HCT116 (cell line): ENCODE measurements at regions not wholly inside any gene's neighbourhood (a gene's known extent, or its start where the extent isn't known, plus 50 kb on each side); places are given as distances from the start of the nearest gene placed in this dataset.

ENCODE experiments used
- ATAC-seq: fragments of 200-7000 bp; cut with Tn5 transposase; 2 replicates; pipeline ENCODE4 v1.9.1; 2020; ENCODE audit warnings: mild to moderate bottlenecking, moderate library complexity
- BruUV-seq: library from RNA; stranded (reverse); fragments of 400-500 nt; replicated peaks from 2 replicates; lab custom pipeline; 2021; lab: Mats Ljungman, UMichigan
- CTCF ChIA-PET: fragments of 300-600 bp; sonication (Branson Sonifier 250); formaldehyde crosslinking; loops from one replicate; lab custom pipeline; 2021; ENCODE audit warnings: antibody characterized with exemption; lab: Charles Lee
- POLR2A ChIA-PET: fragments of 300-600, 350-600 bp; sonication (Branson Sonifier 250); formaldehyde crosslinking; loops from one replicate; lab custom pipeline; 2021; ENCODE audit warnings: antibody characterized with exemption; lab: Charles Lee
- RAD21 ChIA-PET, 2 experiments: fragments of 300-600 bp; sonication (Branson Sonifier 250); formaldehyde crosslinking; loops; one replicate each; lab custom pipeline; 2023; ENCODE audit warnings: low total read pairs in 2 of 2; ENCODE audit not compliant: uncharacterized antibody in 2 of 2, unreplicated experiment in 2 of 2, low non-redundant PET in 1 of 2; lab: Charles Lee
- DNase-seq: peaks from one replicate; pipeline ENCODE4 v3.0.0-alpha.2; 2010; ENCODE audit warnings: low read depth, low spot score
- H2AFZ ChIP-seq: fragments of 200-600 bp; shearing (Covaris generic), sonication (generic); 2 replicates; pipeline ENCODE4 v1.6.1; 2017; ENCODE audit warnings: low read depth, mixed run types, mixed read lengths, antibody characterized with exemption, low read length; ENCODE audit not compliant: poor library complexity, severe bottlenecking
- H3K27ac ChIP-seq: 2 replicates; pipeline ENCODE4 v1.5.1; 2012; ENCODE audit warnings: low read depth, low read length
- H3K27me3 ChIP-seq: fragments of 200-600 bp; sonication (generic); 2 replicates; pipeline ENCODE4 v1.6.1; 2016; ENCODE audit warnings: mixed run types, low read length, mixed read lengths; ENCODE audit not compliant: insufficient read depth
- H3K36me3 ChIP-seq, 2 experiments: fragments of 200-500 bp in 1 of 2; fragments of 200-600 bp in 1 of 2; sonication (Bioruptor generic) in 1 of 2; sonication (generic) in 1 of 2; 2 replicates each; pipeline versions ENCODE4 v1.5.1 to v1.6.1; 2014 to 2016; ENCODE audit warnings: low read length in 2 of 2, inconsistent platforms in 1 of 2, mixed read lengths in 1 of 2, mixed run types in 1 of 2; ENCODE audit not compliant: insufficient read depth in 2 of 2, control insufficient read depth in 1 of 2
- H3K4me1 ChIP-seq, 2 experiments: fragments of 200-600 bp in 1 of 2; sonication (generic) in 1 of 2; 2 replicates each; pipeline versions ENCODE4 v1.5.1 to v1.6.1; 2012 to 2017; ENCODE audit warnings: low read length in 2 of 2, inconsistent platforms in 1 of 2, mild to moderate bottlenecking in 1 of 2, mixed read lengths in 1 of 2, mixed run types in 1 of 2, moderate library complexity in 1 of 2; ENCODE audit not compliant: insufficient read depth in 2 of 2, control insufficient read depth in 1 of 2
- H3K4me2 ChIP-seq: fragments of 200-600 bp; sonication (generic); 2 replicates; pipeline ENCODE4 v1.6.1; 2017; ENCODE audit warnings: mixed run types, low read length, mixed read lengths
- H3K4me3 ChIP-seq, 2 experiments: fragments of 200-600 bp in 1 of 2; sonication (generic) in 1 of 2; replicated peaks in 1 of 2; 2 replicates each; pipeline ENCODE4 v1.5.1; 2011 to 2016; ENCODE audit warnings: low read length in 2 of 2, control low read depth in 1 of 2, low read depth in 1 of 2, mild to moderate bottlenecking in 1 of 2, mixed read lengths in 1 of 2, mixed run types in 1 of 2
- H3K79me2 ChIP-seq: fragments of 200-600 bp; sonication (generic); 2 replicates; pipeline ENCODE4 v1.6.1; 2017; ENCODE audit warnings: mild to moderate bottlenecking, mixed run types, low read length, moderate library complexity, mixed read lengths; ENCODE audit not compliant: insufficient read depth
- H3K9ac ChIP-seq: fragments of 200-600 bp; sonication (generic); 2 replicates; pipeline ENCODE4 v1.6.1; 2016; ENCODE audit warnings: low read length, mixed read lengths
- H3K9me2 ChIP-seq: fragments of 200-600 bp; sonication (generic), shearing (Covaris generic); 2 replicates; pipeline ENCODE4 v1.6.1; 2017; ENCODE audit warnings: mixed run types, mild to moderate bottlenecking, moderate library complexity; ENCODE audit not compliant: insufficient read depth
- H3K9me3 ChIP-seq, 2 experiments: fragments of 200-500 bp in 1 of 2; fragments of 200-600 bp in 1 of 2; sonication (Bioruptor generic) in 1 of 2; sonication (generic) in 1 of 2; 2 replicates each; pipeline ENCODE4 v1.6.1; 2014 to 2017; ENCODE audit warnings: low read length in 2 of 2, mixed read lengths in 2 of 2, inconsistent platforms in 1 of 2, low read depth in 1 of 2, mild to moderate bottlenecking in 1 of 2, mixed run types in 1 of 2, moderate library complexity in 1 of 2; ENCODE audit not compliant: control insufficient read depth in 1 of 2, insufficient read depth in 1 of 2
- H4K20me1 ChIP-seq: fragments of 200-600 bp; sonication (generic), shearing (Covaris generic); 2 replicates; pipeline ENCODE4 v1.6.1; 2017; ENCODE audit warnings: mixed run types, mild to moderate bottlenecking, moderate library complexity; ENCODE audit not compliant: insufficient read depth
- CBX3 ChIP-seq: IDR thresholded peaks from 2 replicates; pipeline ENCODE4 v1.6.1; 2012; ENCODE audit warnings: low read depth
- CEBPB ChIP-seq: IDR thresholded peaks from 2 replicates; pipeline ENCODE4 v1.6.1; 2012; ENCODE audit warnings: low read depth
- ELF1 ChIP-seq: IDR thresholded peaks from 2 replicates; pipeline ENCODE4 v1.6.1; 2012; ENCODE audit warnings: low read depth, borderline replicate concordance
- JUND ChIP-seq: IDR thresholded peaks from 2 replicates; pipeline ENCODE4 v1.6.1; 2012
- RAD21 ChIP-seq: IDR thresholded peaks from 2 replicates; pipeline ENCODE4 v1.6.1; 2012; ENCODE audit warnings: low read depth, mild to moderate bottlenecking
- SP1 ChIP-seq: IDR thresholded peaks from 2 replicates; pipeline ENCODE4 v1.6.1; 2012; ENCODE audit warnings: low read depth
- SRF ChIP-seq: IDR thresholded peaks from 2 replicates; pipeline ENCODE4 v1.6.1; 2012; ENCODE audit warnings: low read depth
- TCF7L2 ChIP-seq: IDR thresholded peaks from 2 replicates; pipeline ENCODE4 v1.7.0; 2011; ENCODE audit warnings: borderline replicate concordance, inconsistent platforms; ENCODE audit not compliant: insufficient read depth, insufficient read length; ENCODE audit errors: extremely low read depth
- intact Hi-C: fragments of 100-400 bp; cut with micrococcal nuclease; formaldehyde crosslinking; loops from 2 replicates; pipeline ENCODE4 v1.10.0; 2022
- TF ChIP-seq, protein P1 (sequence below), 3 experiments: fragments of 200-600 bp in 1 of 3; sonication (generic) in 1 of 3; IDR thresholded peaks in 2 of 3; conservative IDR thresholded peaks in 1 of 3; 2 replicates each; pipeline ENCODE4 v1.5.1; 2012 to 2017; ENCODE audit warnings: low read depth in 2 of 3, low read length in 2 of 3, antibody characterized with exemption in 1 of 3, borderline replicate concordance in 1 of 3, control low read depth in 1 of 3, mild to moderate bottlenecking in 1 of 3, mixed read lengths in 1 of 3, mixed run types in 1 of 3, moderate library complexity in 1 of 3; ENCODE audit not compliant: insufficient read depth in 1 of 3
- TF ChIP-seq, protein P2 (sequence below): IDR thresholded peaks from 2 replicates; pipeline ENCODE4 v1.6.1; 2012; ENCODE audit warnings: low read depth
- TF ChIP-seq, protein P3 (sequence below): IDR thresholded peaks from 2 replicates; pipeline ENCODE4 v1.6.1; 2011; ENCODE audit warnings: mild to moderate bottlenecking, low read length, moderate library complexity; ENCODE audit not compliant: insufficient replicate concordance; ENCODE audit errors: extremely low read depth

DNA sequence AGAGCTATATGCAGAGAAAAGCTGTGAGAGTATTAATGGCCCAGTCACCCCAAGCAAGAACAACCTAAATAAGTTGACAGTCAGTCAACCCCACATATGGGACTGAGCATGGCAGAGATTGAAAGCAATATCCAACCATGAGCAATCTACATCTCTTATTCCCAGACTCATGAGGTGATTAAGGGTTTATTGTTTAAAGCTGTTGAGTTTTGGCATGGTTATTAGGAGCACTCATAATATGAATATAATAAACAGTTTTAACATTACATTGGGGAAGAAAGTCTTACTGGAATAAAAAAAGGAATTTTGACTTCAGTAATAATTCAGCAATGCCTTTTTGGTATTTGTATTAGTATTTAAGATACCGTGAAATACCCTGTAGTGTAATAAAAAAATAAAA, 1627.4 kb downstream of the STIM2 start:
- no peak for ATAC-seq
- Histone ChIP-seq H3K4me3 (no peak overlapping the region), H3K4me2 (no peak overlapping the region), H3K79me2 (no peaks in the 10 kb centered on the region), H3K9ac (no peak overlapping the region), H3K27ac (no peak overlapping the region), H3K27me3 (no peaks in the 10 kb centered on the region), H2AFZ (no peak overlapping the region), H3K9me3 (no peaks in the 10 kb centered on the region), H3K4me1 (no peaks in the 10 kb centered on the region), H4K20me1 (no peaks in the 10 kb centered on the region), H3K36me3 (no peaks in the 10 kb centered on the region), H3K9me2 (no peaks in the 10 kb centered on the region)
- intact Hi-C loops, result no loop called here
- ChIA-PET POLR2A (no interaction called here), CTCF (no interaction called here), RAD21 (no interaction called here)
- BruUV-seq, result no TSS peak
- TF ChIP-seq ELF1, result no peak
- TF ChIP-seq, protein P1, sequence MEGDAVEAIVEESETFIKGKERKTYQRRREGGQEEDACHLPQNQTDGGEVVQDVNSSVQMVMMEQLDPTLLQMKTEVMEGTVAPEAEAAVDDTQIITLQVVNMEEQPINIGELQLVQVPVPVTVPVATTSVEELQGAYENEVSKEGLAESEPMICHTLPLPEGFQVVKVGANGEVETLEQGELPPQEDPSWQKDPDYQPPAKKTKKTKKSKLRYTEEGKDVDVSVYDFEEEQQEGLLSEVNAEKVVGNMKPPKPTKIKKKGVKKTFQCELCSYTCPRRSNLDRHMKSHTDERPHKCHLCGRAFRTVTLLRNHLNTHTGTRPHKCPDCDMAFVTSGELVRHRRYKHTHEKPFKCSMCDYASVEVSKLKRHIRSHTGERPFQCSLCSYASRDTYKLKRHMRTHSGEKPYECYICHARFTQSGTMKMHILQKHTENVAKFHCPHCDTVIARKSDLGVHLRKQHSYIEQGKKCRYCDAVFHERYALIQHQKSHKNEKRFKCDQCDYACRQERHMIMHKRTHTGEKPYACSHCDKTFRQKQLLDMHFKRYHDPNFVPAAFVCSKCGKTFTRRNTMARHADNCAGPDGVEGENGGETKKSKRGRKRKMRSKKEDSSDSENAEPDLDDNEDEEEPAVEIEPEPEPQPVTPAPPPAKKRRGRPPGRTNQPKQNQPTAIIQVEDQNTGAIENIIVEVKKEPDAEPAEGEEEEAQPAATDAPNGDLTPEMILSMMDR (IDR thresholded peaks at IDR 0.05 in 2 of 3, conservative IDR thresholded peaks at IDR 0.05 in 1 of 3; ENCODE audit: borderline replicate concordance in 1 of 3, insufficient read depth in 1 of 3, low read depth in 2 of 3, low read length in 2 of 3), result no peak
- no peak for TF ChIP-seq CEBPB
- no peak for TF ChIP-seq SP1
- TF ChIP-seq JUND, result no peak
- TF ChIP-seq SRF, result no peak
- TF ChIP-seq RAD21, result no peak
- no peak for TF ChIP-seq TCF7L2
- TF ChIP-seq, protein P2, sequence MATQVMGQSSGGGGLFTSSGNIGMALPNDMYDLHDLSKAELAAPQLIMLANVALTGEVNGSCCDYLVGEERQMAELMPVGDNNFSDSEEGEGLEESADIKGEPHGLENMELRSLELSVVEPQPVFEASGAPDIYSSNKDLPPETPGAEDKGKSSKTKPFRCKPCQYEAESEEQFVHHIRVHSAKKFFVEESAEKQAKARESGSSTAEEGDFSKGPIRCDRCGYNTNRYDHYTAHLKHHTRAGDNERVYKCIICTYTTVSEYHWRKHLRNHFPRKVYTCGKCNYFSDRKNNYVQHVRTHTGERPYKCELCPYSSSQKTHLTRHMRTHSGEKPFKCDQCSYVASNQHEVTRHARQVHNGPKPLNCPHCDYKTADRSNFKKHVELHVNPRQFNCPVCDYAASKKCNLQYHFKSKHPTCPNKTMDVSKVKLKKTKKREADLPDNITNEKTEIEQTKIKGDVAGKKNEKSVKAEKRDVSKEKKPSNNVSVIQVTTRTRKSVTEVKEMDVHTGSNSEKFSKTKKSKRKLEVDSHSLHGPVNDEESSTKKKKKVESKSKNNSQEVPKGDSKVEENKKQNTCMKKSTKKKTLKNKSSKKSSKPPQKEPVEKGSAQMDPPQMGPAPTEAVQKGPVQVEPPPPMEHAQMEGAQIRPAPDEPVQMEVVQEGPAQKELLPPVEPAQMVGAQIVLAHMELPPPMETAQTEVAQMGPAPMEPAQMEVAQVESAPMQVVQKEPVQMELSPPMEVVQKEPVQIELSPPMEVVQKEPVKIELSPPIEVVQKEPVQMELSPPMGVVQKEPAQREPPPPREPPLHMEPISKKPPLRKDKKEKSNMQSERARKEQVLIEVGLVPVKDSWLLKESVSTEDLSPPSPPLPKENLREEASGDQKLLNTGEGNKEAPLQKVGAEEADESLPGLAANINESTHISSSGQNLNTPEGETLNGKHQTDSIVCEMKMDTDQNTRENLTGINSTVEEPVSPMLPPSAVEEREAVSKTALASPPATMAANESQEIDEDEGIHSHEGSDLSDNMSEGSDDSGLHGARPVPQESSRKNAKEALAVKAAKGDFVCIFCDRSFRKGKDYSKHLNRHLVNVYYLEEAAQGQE, result no peak
- TF ChIP-seq, protein P3, sequence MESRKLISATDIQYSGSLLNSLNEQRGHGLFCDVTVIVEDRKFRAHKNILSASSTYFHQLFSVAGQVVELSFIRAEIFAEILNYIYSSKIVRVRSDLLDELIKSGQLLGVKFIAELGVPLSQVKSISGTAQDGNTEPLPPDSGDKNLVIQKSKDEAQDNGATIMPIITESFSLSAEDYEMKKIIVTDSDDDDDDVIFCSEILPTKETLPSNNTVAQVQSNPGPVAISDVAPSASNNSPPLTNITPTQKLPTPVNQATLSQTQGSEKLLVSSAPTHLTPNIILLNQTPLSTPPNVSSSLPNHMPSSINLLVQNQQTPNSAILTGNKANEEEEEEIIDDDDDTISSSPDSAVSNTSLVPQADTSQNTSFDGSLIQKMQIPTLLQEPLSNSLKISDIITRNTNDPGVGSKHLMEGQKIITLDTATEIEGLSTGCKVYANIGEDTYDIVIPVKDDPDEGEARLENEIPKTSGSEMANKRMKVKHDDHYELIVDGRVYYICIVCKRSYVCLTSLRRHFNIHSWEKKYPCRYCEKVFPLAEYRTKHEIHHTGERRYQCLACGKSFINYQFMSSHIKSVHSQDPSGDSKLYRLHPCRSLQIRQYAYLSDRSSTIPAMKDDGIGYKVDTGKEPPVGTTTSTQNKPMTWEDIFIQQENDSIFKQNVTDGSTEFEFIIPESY, result no peak
- TF ChIP-seq CBX3, result no peak
- no peak for DNase-seq
